SW480 (cell line): ENCODE measurements at regions not wholly inside any gene's neighbourhood (a gene's known extent, or its start where the extent isn't known, plus 50 kb on each side); places are given as distances from the start of the nearest gene placed in this dataset.

Experiments
- DNase-seq: peaks from one replicate; pipeline ENCODE4 v3.0.0-alpha.2; 2016; ENCODE audit warnings: low spot score

DNA sequence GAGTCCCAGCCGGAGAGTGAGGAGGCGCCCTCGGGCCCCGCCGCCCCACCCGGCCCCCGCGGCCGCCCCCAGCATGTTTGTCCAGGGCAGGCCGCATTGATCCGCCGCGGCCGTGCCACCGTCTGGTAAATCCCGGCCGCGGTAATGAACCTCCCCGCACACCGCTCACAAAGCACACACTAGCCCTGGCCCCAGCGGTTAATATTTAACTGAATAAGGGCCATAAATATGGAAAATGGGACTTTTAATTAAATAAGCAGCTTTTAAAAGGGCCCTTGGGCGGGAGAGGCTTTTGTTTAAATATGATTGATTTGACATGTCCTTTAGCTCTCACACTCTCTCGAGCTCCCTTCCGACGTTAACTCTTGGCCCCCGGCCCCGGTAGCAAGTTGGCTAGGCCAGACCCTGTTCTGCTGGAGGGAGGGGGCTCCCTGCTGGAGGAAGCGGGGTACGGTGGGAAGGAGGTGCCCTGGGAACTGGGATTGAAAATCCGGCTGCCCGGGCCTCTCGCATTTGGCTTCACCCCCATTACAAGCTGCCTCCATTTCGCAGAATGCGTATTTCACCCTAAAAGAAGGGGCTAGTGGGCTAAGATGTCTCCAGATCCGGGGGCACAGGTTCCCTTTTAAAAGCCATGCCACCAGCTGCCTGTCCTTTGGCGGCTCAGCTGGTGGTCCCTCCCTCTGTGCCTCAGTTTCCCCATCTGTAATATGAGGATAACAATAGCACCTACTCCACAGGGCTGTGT is 199.8 kb downstream of the RBM19 start:
- DNase-seq = peak; percentile 43

DNA sequence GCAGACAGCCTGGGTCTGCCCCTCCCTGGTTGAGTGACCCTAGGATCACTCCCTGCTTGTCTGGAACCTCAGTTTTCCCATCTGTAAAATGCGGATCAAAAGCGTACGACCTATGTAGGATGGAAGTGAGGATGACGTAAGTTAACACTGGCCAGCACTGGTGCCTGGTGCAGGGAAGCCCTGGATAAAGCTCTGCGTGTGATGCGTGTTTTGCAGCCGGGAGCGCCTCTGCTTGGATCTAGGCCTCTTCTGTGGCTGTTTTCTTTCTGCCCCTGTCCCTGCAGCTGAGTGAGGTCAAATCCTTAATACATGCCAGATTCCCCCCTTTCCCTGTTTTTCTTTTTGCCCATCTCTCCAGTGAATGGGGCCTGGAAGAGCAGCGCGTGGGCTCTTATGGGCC is 201.5 kb downstream of the RBM19 start:
- no peak for DNase-seq

DNA sequence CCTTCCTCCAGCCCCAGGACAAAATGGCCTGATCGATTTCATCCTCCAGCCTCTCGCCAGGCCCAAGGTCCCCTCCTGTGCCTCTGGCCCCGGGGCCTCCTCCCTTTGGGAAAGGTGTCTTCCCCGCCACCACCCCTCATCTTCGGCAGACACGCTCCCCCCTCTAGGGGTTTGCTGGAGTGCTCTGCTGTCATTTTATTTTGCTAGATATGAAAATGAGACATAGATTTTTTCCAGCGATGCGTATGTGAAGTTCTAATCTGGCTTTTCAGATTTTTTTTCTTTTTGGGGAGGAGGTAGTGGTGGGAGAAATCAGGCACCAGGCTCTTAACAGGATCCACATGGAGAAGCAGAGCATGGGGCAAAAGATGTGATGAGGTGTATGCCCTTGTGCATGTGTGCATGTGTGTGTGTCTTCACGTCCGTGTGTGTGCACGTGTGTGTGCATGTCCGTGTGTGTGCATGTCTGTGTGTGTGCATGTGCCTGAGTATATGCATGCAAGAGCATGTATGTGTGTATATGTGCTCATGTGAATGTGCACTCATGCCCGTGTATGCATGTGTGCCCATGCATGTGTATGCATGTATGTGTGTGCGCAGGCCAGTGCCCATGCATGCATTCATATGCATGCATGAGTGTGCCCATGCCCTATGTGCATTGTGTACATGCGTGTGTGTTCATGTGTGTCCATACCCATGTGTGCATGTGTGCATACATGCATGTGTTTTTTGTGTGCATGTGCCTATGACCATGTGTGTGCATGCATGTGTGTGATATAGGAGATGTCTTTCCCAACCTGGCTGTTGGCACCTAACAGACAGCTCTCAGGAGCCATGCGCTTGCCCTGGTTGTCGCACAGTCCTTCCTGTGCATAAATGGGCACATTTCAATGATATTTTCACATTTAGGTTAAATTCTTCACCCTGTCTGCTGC is 203.0 kb downstream of the RBM19 start:
- DNase-seq = no peak

DNA sequence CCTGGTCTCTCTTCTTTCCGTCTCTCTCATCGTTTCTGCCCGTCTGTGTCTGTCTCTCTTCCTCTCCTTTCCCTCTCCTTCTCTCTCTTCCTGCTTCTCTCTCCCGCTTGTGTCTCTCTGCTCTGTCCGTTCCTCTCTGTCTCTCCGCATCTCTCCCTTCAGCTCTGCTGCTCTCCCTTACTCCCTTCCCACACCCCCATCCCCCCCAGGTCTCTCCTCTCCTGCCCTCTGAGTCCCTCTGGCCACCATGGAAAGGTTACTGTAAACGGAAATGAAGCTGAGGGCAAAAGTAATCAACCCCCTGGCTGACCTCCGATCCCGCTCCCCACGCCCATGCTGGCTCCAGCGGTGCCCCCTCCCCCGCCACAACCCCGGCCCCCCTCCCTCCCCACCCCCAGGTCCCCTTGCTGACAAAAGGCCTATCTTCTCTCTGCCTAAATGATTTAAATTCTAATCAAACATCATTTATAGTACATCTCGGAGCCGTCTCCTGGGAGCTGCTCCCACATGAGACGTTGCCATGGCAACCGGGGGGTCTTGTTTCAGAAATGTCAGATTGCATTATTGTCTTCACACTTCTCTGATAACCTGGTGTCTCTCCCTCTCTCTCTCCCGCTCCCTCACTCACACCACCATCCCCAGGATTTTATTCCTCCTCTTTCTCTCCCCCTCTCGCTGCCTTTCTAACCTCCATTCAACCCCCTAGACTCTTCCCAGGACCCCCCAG is 203.8 kb downstream of the RBM19 start:
- no peak for DNase-seq

DNA sequence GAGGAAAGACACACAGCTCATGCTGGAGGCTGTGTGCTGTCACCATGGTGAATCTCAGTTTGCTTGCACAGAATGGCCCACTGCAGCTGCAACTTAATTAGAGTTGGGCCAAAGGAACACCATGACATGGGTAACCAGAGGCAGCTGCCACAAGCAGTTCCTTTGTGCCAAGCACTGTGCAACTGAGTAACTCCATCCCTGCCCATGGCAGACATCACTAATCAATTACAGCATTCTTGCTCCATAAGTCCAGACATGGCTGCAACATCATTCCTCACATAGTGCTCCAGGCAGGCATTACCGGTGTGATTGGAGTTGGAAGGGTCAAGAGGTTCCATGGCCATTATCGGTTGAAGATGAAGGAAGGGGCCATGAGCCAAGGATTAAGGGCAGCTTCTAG is 207.0 kb downstream of the RBM19 start:
- DNase-seq = no peak

DNA sequence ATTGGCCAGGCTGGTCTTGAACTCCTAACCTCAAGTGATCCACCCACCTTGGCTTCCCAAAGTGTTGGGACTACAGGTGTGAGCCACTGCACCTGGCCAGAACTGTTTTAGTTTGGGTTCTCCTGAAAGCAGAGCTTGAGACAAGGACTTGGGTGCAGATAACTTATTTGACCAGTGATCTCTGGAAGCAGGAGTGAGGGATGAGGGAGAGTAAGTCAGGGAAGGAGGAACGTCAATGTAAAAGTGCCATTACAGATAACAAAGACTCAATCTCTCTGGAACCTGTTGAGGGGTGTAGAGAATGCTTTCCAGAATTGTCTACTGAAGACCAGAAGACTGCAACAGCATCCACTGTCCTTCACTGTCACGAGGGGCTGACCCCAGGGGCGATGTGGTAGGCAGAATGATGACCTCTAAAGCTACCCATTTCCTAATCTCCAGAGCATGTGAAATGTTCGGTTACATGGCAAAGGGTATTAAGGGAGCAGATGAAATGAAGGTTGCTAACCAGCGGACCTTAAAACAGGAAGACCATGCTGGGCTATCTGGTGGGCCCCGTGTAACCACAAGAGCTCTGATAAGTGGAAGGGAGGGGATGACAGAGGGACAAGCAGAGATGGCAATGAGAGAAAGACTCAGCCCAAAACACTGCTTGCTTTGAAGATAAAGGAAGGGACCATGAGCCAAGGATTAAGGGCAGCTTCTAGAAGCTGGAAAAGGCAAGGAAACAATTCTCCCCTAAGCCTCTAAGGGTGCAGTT is 207.8 kb downstream of the RBM19 start:
- no peak for DNase-seq

DNA sequence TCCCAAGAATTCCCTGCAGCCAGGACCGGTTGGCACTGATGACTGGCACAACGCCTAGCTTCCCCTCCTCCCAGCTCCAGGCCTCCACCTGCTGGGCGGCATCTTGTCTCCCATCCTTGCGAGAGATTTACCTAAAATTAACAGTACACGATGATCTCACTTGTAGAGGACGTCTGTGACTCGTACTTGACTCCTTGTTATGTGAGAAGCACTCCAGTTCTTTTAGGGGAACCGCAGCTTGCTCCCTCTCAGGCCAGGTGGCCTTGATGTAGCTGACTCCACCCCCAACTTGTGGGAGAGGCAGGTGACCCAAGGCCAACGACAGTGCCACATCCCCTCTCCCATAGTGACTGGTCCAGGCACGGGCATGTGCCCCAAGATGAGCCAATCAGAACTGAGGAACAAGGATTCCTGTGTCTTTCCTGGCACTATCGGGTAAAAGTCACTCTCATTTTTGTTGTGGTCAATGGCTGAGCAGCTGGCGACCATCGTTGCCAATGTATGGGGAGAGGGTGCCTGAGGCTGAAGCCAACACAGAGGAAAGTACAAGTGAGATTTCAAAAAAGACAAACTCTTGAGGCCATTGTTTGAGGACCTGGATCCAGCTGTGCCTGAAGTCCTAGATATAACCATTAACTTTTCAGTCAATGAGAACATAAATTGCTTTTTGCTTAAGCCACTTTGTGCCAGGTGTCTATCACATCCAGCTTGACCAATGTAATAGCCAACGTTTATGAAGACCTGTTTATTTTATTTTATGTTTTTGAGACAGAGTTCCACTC is 208.7 kb downstream of the RBM19 start:
- DNase-seq = peak; percentile 40

DNA sequence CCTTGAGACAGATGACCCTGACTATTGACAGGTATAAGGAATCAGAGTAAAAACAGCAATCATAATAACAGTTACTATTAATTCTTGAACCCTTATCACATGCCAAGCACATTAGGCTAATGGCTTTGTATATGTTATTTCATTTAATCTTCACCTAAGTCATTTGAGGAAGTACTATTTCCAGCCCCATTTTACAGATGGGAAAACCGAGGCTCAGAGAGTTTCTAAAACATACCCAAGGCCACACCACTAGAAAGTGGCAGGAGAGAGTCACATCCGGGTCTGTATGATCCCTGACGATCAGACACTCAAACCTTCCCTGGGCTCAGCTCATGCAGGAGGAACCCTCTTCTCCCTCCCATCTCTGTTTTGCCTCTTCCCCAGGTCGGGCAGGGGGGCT is 209.5 kb downstream of the RBM19 start:
- DNase-seq = no peak

DNA sequence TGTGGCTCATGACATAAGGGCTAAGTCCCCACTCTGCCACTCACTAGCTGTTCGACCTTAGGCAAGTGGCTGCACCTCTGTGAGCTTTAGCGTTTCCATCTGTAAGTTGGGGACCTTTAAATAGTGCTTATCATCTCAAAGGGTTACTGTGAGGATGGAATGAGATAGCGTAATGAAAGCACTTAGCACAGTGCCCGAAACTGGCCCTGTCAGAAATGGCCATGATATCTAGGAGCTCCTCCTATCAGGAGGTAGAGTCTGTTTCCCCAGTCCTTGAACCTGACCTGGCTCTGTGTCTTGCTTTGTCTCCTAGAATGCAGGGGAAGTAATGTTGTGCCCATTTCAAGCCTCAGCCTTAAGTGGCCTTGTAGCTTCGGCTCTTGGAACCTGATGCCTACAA is 211.0 kb downstream of the RBM19 start:
- no peak for DNase-seq

DNA sequence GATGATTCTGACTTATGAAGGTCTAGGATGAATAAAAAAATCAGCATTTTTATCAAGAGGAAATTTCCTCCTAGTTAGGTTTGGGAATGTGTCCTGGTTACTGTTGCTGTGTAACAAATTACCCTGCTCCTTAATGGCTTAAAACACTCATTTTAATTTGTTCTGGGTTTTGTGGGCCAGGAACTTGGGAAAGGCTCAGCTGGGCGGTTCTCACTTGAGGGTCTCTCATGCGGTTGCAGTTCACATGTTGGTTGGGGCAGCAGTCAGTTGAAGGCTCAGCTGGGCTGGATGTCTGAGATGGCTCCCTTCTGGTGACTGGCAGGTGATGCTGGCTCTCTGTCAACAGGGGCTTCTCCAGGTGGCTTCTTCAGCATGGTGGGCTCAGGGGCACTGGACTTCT is 214.6 kb downstream of the RBM19 start:
- no peak for DNase-seq

DNA sequence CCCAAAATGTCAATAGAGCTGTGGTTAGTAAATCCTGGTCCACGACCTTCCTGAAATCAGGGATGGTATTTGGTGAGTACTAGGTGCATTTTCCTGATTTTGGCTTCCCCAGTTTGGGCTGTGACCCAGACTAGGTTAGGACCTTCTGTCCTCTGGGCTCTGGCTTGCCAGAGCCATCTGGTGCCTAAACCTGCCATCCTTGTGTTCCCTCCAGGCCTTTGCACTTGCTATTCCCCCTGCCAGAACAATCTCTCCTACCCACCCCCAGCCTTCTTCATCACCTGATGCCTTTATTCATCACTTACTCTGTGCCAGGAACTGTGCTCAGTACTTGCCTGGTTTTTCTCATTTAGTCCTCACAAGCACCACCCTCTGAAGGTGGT is 216.7 kb downstream of the RBM19 start:
- DNase-seq = no peak

DNA sequence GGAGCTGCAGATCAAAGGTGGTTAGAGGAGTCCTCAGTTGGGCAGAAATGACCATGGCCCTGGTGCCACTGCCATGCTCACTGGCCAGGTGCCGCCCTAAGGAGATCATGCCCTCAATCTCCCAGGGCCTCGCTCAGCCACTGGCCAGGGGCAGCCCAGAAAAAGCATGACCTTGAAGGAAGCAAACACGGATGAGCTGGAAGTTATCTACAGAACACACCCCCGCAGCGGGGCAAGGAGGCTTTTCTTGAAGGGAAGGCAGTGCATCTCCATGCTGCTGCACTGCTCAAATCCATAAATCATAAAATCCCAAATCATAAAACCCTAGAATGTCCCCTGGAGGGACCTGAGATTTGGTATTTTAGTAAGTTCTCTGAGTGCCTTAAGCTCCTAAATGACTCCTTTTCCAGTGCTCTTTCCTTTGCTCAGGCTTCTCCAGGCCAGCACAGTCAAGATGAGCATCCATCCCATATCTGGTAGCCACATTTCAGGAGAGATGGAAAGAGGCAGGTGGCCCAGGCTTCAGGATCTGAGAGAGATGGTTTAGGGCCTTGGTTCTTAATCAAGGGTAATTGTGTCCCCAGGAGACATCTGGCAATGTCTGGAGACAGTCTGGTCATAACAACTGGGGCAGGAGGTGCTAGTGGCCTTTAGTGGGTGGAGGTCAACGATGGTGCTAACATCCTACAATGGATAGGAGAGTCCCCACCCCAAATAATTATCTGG is 217.3 kb downstream of the RBM19 start:
- DNase-seq = no peak

DNA sequence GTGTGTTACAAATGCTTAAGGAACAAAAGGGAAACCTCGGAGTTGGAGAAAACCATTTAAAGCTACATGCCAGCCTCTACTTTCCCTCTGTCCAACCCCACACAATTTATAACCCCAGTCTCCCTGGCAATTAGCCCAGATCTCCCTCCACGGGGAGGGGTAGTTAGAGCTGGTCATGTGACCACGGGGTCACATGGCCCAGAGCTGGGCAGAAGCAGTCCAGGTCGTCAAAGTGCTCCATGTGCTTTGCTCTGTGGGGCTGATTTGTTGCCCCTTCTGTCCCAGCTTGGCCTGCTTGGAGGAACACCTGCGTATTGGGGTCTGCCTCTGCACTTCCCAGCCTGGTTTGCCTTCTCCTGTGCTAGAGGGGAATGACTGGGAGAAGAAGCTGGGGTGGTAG is 219.1 kb downstream of the RBM19 start:
- no peak for DNase-seq

DNA sequence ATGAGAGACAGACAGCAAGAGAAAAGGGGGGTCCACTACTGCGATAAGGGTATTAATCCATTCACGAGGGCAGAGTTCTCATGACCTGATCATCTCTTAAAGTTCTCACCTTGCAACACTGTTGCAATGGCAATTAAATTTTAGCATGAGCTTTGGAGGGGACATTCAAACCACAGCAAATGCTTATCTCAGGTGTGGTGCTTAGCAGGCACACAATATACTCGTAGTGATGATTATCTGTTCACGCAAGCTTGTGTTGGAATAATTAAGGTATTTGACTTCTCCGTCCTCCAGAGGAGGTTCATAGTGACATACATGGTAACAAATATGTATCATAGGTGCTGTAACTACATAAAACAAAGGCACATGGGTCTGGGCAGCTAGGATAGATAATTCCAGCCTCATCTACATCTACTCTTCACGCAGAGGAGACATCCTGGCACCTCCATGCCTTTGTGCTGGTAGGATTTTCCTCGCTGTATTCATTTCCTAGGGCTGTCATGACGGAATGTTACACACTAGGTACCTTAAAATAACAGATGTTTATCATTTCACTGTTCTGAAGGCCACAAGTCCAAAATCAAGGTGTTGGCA is 221.2 kb downstream of the RBM19 start:
- no peak for DNase-seq

DNA sequence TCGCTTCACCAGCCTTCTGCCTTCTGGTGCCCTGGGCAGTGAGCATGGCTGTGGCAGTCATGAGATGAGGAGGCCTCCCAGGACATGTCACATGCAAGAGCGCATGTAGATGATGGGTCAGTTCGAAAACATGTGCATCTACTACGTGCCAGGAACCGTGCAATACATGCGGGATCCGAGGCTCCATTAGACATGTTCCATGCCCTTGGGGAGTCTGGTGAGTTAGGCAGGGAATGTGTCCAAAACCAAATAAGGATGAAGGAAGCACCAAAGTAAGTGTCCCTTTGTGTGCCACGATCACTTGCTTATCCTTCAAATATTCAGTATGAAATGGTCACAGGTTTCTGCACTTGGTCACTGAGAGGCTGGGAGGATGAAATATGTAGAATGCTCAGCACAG is 223.3 kb downstream of the RBM19 start:
- no peak for DNase-seq

DNA sequence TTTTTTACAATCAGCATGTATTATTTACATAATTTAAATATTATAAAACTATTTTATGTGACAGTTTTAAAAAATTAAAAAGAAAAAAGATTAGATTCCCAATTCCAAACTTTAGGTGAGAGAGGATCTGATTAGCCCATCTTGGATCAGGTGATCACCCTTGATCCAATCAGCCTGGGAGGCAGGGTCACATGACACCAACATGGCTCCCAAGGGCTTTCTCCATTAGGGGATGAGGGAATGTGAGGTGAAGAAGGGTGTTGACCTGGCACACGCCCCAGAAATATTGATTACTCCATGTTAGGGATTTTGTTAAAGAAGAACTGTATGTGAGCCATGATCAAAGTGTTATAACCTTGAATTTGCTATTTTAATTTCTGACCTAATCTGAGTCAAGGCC is 225.4 kb downstream of the RBM19 start:
- DNase-seq = no peak

DNA sequence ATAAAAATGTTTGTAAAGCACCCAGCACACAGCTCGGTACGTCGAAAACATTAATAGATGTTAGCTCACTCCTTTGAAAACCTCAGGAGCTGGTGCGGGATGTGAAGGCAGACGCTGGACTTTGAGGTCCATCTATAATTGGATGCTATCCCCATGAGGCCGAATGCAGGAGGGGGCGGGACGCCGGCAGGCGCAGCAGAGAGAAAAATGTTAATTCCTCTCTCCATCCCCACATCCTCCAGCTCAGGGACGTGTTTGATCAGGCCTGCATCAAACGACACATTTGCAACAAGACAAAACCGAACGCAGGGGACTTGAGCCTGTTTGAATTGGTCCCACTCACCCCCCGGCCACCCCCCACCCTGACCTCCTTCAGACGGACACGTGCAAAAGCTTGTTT is 231.0 kb downstream of the RBM19 start:
- no peak for DNase-seq

DNA sequence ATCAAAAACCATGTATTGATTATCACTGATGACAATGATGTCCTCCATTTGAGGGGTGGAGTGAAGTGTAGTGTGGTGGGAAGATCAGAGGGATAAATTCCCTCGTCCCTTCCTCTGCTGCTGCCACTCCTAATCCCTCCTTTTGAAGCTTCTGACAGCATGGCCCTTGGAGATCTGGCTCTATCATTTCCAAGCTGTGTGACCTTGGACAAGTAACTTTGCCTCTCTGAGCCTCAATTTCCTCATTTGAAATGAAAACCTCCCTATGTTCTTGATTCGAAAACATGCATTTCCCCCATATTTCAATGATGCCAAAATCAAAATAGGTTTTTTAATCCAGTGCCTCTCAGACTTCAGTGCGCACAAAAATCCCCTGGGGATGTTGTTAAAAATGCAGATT is 231.6 kb downstream of the RBM19 start:
- DNase-seq = no peak

DNA sequence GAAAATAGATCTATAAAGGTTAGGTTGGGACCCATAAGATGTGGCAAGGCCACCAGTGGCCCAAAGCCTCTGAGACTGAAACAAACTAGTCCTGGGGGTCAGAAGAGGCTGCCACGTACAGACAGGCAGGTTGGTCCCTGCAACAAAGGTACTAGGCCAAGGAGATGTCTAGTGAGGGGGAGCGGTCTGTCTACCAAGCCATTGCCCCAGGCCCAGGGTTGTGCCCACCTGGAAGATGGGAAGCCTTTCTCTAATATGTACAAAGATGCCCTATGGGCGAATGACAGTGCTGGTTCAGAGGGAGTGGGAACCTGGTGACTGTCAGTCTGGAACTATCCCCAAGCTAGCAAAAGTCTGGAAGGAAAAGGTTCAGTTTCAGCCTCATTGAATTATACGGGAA is 233.2 kb downstream of the RBM19 start:
- no peak for DNase-seq

DNA sequence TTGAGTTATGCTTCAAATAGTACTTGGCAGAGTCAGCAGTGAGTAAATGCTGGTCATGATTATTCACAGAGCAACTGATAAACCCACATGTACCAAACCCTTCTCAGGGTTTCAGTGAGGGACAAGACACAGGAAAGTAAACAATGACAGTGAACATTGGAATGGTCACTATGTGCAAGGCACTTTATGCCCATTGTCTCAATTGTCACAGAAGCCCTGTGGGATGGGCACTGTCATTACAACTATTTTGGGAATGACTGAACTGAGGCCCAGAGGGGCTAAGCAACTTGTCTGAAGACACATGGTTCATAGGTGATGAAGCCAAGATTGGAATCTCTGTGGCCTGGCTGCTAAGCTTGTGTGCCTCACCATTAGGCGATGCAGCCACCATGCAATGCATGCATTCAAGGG is 238.5 kb downstream of the RBM19 start:
- peak; percentile 22 for DNase-seq
